ENCODE measurements at regions not wholly inside any gene's neighbourhood (a gene's known extent, or its start where the extent isn't known, plus 50 kb on each side); places are given as distances from the start of the nearest gene placed in this dataset.
"Not testable (repeated sequence)": the region's sequence is repeated elsewhere in the genome, so short reads cannot be mapped to it uniquely, and the experiment has no call there.

DNA sequence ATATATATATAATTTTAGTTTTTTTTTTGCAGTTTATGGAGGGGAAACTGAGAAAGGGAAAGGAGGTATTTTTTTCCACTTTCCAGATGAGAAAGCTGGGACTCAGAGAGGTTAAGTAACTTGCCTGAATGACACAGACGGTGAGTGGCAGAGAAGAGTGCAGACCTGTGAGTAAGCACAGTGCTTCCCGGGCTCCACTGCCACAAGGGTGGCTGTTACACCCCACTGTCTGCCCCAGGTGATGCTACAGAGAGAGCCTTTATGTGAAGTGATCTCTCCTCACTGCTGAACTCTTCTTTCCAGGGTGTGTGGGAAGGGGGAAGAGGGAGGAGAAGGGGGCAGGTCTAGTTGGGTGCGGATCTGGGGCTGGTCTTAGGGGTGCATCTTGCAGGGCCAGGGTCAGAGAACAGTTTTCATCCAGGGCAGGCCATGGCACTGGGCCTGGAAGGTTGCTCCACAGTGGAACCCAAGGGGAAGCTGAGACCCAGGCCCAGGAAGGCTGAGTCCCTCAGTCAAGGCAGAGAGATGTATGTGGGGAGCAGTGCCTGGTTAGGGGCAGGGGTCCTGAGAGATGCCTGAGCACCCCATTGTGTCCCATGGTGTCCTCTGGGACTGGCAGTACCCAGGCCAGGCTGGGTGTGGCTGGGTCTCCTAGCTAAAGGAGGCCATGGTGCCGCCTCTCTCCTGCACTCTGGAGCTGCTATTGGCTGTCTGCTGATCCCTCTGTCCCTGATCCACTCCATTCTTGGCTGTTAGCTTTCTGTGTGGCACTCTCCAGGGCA, 357.5 kb downstream of the PTPRU start:
- DNase-seq (ENCODE audit: low spot score, unreplicated experiment), result no peak
- H3K9me3 Mint-ChIP-seq (ENCODE audit: low read depth), result no peaks in the 10 kb centered on the region
- peaks cover 7% of the 10 kb centered on the region for H3K4me1 Mint-ChIP-seq (ENCODE audit: low read depth)
- TF ChIP-seq, protein P1, sequence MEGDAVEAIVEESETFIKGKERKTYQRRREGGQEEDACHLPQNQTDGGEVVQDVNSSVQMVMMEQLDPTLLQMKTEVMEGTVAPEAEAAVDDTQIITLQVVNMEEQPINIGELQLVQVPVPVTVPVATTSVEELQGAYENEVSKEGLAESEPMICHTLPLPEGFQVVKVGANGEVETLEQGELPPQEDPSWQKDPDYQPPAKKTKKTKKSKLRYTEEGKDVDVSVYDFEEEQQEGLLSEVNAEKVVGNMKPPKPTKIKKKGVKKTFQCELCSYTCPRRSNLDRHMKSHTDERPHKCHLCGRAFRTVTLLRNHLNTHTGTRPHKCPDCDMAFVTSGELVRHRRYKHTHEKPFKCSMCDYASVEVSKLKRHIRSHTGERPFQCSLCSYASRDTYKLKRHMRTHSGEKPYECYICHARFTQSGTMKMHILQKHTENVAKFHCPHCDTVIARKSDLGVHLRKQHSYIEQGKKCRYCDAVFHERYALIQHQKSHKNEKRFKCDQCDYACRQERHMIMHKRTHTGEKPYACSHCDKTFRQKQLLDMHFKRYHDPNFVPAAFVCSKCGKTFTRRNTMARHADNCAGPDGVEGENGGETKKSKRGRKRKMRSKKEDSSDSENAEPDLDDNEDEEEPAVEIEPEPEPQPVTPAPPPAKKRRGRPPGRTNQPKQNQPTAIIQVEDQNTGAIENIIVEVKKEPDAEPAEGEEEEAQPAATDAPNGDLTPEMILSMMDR (IDR thresholded peaks at IDR 0.05; ENCODE audit: unreplicated experiment), result no peak
- no peak overlapping the region for H3K4me3 Mint-ChIP-seq (ENCODE audit: low read depth)
- peaks cover 11% of the 10 kb centered on the region for H3K27me3 Mint-ChIP-seq
- H3K27ac Mint-ChIP-seq, result no peak overlapping the region
- H3K36me3 Mint-ChIP-seq (ENCODE audit: insufficient read depth), result no peaks in the 10 kb centered on the region

DNA sequence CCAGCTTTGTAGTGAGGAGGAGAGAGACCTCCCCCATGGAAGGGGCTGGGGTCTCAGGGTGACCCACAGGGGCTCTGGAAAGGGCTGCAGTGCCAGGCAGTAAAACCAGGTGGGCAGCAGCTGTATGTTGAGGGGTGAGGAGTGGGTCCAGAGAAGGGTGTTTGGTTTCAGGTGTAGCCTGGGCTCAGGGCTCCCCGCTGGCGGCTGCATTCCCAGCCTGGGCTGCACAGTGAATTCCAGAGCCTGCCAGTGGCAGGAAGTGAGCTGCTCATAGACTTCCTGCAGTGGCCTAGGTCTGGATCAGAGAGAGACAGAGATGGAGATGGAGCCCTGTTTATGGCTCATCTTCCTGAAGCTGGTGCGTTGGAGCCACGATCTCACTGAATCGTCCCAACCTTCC, 356.4 kb downstream of the PTPRU start:
- H3K27ac Mint-ChIP-seq, result no peak overlapping the region
- H3K9me3 Mint-ChIP-seq (ENCODE audit: low read depth), result no peaks in the 10 kb centered on the region
- TF ChIP-seq, protein P1 (IDR thresholded peaks at IDR 0.05; ENCODE audit: unreplicated experiment), result no peak
- peaks cover 11% of the 10 kb centered on the region for H3K27me3 Mint-ChIP-seq
- peaks cover 7% of the 10 kb centered on the region for H3K4me1 Mint-ChIP-seq (ENCODE audit: low read depth)
- H3K36me3 Mint-ChIP-seq (ENCODE audit: insufficient read depth), result no peaks in the 10 kb centered on the region
- no peak for DNase-seq (ENCODE audit: low spot score, unreplicated experiment)
- no peak overlapping the region for H3K4me3 Mint-ChIP-seq (ENCODE audit: low read depth)

DNA sequence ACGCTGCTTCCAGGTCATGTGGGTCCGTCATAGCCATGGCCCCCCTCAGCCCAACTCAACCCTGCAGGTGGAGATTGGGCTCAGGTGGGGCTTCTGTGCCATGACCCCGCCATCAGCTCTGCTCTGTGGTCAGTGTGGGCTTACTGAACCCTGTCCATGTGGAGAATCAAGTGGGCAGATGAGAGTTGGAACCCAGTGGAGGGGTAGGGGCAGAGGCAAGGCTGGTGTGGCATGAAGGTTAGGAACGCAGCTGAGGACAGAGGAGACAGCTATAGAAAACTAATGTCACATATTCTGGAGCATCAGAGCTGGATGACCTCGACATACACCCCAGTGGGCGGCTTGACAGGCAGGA, 355.9 kb downstream of the PTPRU start:
- H3K4me3 Mint-ChIP-seq (ENCODE audit: low read depth), result no peak overlapping the region
- no peaks in the 10 kb centered on the region for H3K9me3 Mint-ChIP-seq (ENCODE audit: low read depth)
- peaks cover 15% of the 10 kb centered on the region for H3K27me3 Mint-ChIP-seq
- no peak for DNase-seq (ENCODE audit: low spot score, unreplicated experiment)
- peaks cover 7% of the 10 kb centered on the region for H3K4me1 Mint-ChIP-seq (ENCODE audit: low read depth)
- H3K27ac Mint-ChIP-seq, result no peak overlapping the region
- TF ChIP-seq, protein P1 (IDR thresholded peaks at IDR 0.05; ENCODE audit: unreplicated experiment), result no peak
- no peaks in the 10 kb centered on the region for H3K36me3 Mint-ChIP-seq (ENCODE audit: insufficient read depth)

DNA sequence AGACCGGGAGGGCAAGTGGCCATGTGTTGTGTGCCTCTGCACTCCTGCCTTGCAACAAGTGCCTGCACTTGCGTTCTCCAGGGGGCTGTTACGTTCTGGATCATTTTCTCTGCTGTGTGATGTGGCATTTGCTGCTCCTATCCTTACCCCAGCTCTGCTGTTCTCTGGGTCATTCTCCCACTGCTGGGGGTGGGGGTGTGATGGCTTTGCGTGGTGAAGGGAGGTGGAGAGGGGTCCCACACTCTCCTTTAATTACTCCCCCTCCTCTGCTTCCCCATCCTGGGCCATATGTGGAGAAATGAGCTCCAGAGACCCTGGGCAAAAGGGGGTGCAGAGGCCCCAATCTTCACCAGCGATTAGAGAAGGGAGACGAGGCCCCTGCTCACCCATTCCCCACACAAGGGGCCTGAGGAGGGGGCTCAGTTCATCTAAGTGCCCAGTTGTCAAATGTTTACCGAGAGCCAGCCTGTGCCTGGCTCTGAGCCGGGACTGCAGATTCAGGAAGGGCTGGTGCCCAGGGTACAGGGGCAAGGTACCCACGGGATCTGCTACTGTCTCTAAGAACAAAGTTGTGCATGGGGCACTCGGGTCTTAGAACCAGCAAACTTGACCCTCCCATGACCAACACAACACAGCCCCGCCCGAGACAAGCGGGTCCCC, 355.4 kb downstream of the PTPRU start:
- Mint-ChIP-seq H3K36me3 (ENCODE audit: insufficient read depth) (no peaks in the 10 kb centered on the region), H3K4me1 (ENCODE audit: low read depth) (peaks cover 7% of the 10 kb centered on the region), H3K4me3 (ENCODE audit: low read depth) (no peak overlapping the region), H3K9me3 (ENCODE audit: low read depth) (peaks cover 3% of the 10 kb centered on the region), H3K27ac (no peak overlapping the region), H3K27me3 (peaks cover 14% of the 10 kb centered on the region)
- DNase-seq (ENCODE audit: low spot score, unreplicated experiment), result no peak
- TF ChIP-seq, protein P1 (IDR thresholded peaks at IDR 0.05; ENCODE audit: unreplicated experiment), result no peak

DNA sequence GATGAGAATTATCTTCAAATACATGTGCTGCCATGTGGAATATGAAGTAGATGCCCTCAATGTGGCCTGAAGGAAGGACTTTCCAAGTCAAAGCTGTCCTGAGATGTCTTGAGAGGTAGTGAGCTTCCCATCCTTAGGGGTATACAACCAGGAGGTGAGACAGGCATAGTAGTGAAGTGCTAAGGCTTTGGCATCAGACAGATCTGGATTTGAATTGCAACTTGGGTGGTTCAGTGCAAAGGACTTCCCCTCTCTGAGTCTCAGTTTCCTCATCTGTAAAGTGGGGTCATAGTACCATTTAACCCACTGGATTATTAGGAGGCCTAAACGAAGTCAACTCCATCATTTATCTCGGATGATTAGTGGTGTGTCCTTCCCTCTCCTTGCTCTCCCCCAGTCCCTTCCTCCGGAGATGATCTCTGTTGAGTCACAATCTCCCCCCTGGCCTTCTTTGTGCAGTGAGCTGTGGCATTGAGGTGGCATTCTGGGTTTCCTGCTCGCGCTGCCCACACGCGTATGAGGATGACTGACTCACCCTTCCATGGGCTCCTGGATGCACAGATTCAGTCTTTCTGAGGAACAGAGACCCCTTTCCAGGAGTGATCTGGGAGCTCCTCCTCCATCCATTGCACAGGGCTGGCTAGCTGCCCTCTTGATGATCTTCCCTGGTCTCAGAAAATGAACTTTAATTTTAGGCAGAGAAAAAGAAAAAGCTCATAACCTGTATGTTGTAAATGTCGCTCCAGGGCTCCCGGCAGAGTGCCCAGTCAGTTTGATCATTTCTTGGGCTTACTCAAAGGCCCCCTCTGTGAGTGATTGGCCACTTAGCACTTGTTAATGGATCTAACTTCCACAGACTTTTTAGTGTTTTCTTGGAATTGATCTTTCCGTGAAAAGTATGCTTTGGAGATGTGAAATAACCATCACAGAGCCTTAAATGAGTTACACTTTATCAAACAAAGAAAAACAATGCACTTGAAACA, 354.6 kb downstream of the PTPRU start:
- H3K4me1 Mint-ChIP-seq (ENCODE audit: low read depth), result peaks cover 7% of the 10 kb centered on the region
- TF ChIP-seq, protein P1 (IDR thresholded peaks at IDR 0.05; ENCODE audit: unreplicated experiment), result no peak
- H3K27ac Mint-ChIP-seq, result no peak overlapping the region
- no peaks in the 10 kb centered on the region for H3K36me3 Mint-ChIP-seq (ENCODE audit: insufficient read depth)
- H3K27me3 Mint-ChIP-seq, result peaks cover 10% of the 10 kb centered on the region
- DNase-seq (ENCODE audit: low spot score, unreplicated experiment), result no peak
- no peak overlapping the region for H3K4me3 Mint-ChIP-seq (ENCODE audit: low read depth)
- peaks cover 3% of the 10 kb centered on the region for H3K9me3 Mint-ChIP-seq (ENCODE audit: low read depth)

DNA sequence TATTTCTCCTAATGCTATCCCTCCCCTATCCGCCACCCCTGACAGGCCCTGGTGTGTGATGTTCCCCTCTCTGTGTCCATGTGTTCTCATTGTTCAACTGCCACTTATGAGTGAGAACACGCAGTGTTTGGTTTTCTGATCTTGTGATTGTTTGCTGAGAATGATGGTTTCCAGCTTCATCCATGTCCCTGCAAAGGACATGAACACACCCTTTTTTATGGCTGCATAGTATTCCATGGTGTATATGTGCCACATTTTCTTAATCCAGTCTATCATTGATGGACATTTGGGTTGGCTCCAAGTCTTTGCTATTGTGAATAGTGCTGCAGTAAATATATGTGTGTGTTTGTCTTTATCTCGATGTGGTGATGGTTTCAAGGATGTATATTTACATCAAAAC, 353.4 kb downstream of the PTPRU start:
- not testable (repeated sequence) for H3K27ac Mint-ChIP-seq; H3K36me3 Mint-ChIP-seq (ENCODE audit: insufficient read depth); H3K27me3 Mint-ChIP-seq; H3K4me1 Mint-ChIP-seq (ENCODE audit: low read depth); H3K4me3 Mint-ChIP-seq (ENCODE audit: low read depth); DNase-seq (ENCODE audit: low spot score, unreplicated experiment); H3K9me3 Mint-ChIP-seq (ENCODE audit: low read depth)

Data from progenitor cell of endocrine pancreas (in vitro differentiated cells).